H1 (cell line): ENCODE measurements at regions not wholly inside any gene's neighbourhood (a gene's known extent, or its start where the extent isn't known, plus 50 kb on each side); places are given as distances from the start of the nearest gene placed in this dataset.

Experiments
- CTCF ChIA-PET: fragments of 300-600 bp; sonication (Branson Sonifier 250); formaldehyde crosslinking; loops from one replicate; lab custom pipeline; 2021; ENCODE audit not compliant: partially characterized antibody; lab: Charles Lee
- POLR2A ChIA-PET: fragments of 300-600 bp; sonication (Branson Sonifier 250); formaldehyde crosslinking; loops from one replicate; lab custom pipeline; 2021; ENCODE audit warnings: inconsistent platforms; ENCODE audit not compliant: partially characterized antibody; lab: Charles Lee
- DNase-seq, 2 experiments: peaks; one replicate each; pipeline versions ENCODE4 v3.0.0 to v3.0.0-alpha.2; 2010 to 2022; ENCODE audit warnings: low spot score in 2 of 2, low read depth in 1 of 2, mixed read lengths in 1 of 2
- FAIRE-seq: peaks from 2 replicates; lab custom pipeline; 2011; peaks lifted over from hg19 to GRCh38; lab: Jason Lieb, UNC
- H2AFZ ChIP-seq: 2 replicates; pipeline ENCODE4 v1.8.1; 2012; ENCODE audit warnings: low read length, inconsistent platforms
- H2AK5ac ChIP-seq: 2 replicates; pipeline ENCODE4 v1.6.1; 2013; ENCODE audit warnings: low read depth, low read length
- H2BK120ac ChIP-seq: replicated peaks from 2 replicates; pipeline ENCODE3; 2013; ENCODE audit warnings: low read depth, low read length, inconsistent platforms
- H2BK12ac ChIP-seq: 2 replicates; pipeline ENCODE4 v1.6.1; 2013; ENCODE audit warnings: low read depth, low read length
- H2BK15ac ChIP-seq: 2 replicates; pipeline ENCODE4 v1.6.1; 2013; ENCODE audit warnings: low read length
- H2BK20ac ChIP-seq: 2 replicates; pipeline ENCODE4 v1.6.1; 2013; ENCODE audit warnings: low read length
- H2BK5ac ChIP-seq: 2 replicates; pipeline ENCODE4 v1.6.1; 2013; ENCODE audit warnings: low read depth, low read length
- H3K14ac ChIP-seq: 2 replicates; pipeline ENCODE4 v1.6.1; 2013; ENCODE audit warnings: inconsistent platforms; ENCODE audit not compliant: insufficient read length
- H3K18ac ChIP-seq: 2 replicates; pipeline ENCODE4 v1.6.1; 2013; ENCODE audit warnings: low read length; ENCODE audit errors: extremely low read depth
- H3K23ac ChIP-seq: 2 replicates; pipeline ENCODE4 v1.6.1; 2013; ENCODE audit warnings: inconsistent platforms; ENCODE audit not compliant: insufficient read length
- H3K23me2 ChIP-seq: 2 replicates; pipeline ENCODE4 v1.6.1; 2013; ENCODE audit warnings: low read depth, low read length
- H3K27ac ChIP-seq: 2 replicates; pipeline ENCODE4 v1.6.1; 2011; ENCODE audit warnings: low read depth, low read length, inconsistent platforms
- H3K27me3 ChIP-seq, 4 experiments: replicated peaks in 1 of 4; 1 replicate in 1 of 4; 2 replicates in 3 of 4; pipeline versions ENCODE4 v1.6.1 to v1.8.1; 2011 to 2013; ENCODE audit warnings: low read length in 3 of 4, mild to moderate bottlenecking in 3 of 4, inconsistent platforms in 2 of 4, mixed read lengths in 2 of 4, moderate library complexity in 1 of 4; ENCODE audit not compliant: control insufficient read depth in 3 of 4, insufficient read depth in 3 of 4; ENCODE audit errors: extremely low read depth in 1 of 4
- H3K36me3 ChIP-seq, 4 experiments: 2 replicates each; pipeline versions ENCODE4 v1.6.1 to v1.8.1; 2011 to 2013; ENCODE audit warnings: mild to moderate bottlenecking in 4 of 4, low read length in 3 of 4, moderate library complexity in 2 of 4, control low read depth in 1 of 4, inconsistent platforms in 1 of 4; ENCODE audit not compliant: insufficient read depth in 4 of 4, control insufficient read depth in 2 of 4
- H3K4ac ChIP-seq: replicated peaks from 2 replicates; pipeline ENCODE3; 2013; ENCODE audit warnings: low read length, low read depth, mixed read lengths, inconsistent platforms; ENCODE audit not compliant: insufficient read length
- H3K4me1 ChIP-seq, 4 experiments: replicated peaks in 1 of 4; 1 replicate in 1 of 4; 2 replicates in 3 of 4; pipeline versions ENCODE4 v1.6.1 to v1.8.1; 2011 to 2013; ENCODE audit warnings: low read length in 3 of 4, inconsistent platforms in 2 of 4, mixed read lengths in 1 of 4; ENCODE audit not compliant: insufficient read depth in 4 of 4, control insufficient read depth in 3 of 4
- H3K4me2 ChIP-seq, 2 experiments: 2 replicates each; pipeline versions ENCODE4 v1.6.1 to v1.8.1; 2011 to 2013; ENCODE audit warnings: low read depth in 2 of 2, low read length in 2 of 2, control low read depth in 1 of 2, inconsistent platforms in 1 of 2, mild to moderate bottlenecking in 1 of 2; ENCODE audit not compliant: insufficient read depth in 1 of 2
- H3K4me3 ChIP-seq, 4 experiments: fragments of 200-600, 300-600 bp in 1 of 4; sonication (generic), shearing (Covaris generic), sonication (Bioruptor Twin) in 1 of 4; 2 replicates each; pipeline versions ENCODE4 v1.5.1 to v1.8.1; 2011 to 2016; ENCODE audit warnings: low read length in 4 of 4, low read depth in 3 of 4, control low read depth in 2 of 4, inconsistent platforms in 2 of 4, mild to moderate bottlenecking in 2 of 4, mixed read lengths in 1 of 4, moderate library complexity in 1 of 4; ENCODE audit not compliant: insufficient read depth in 2 of 4; ENCODE audit errors: extremely low read depth in 1 of 4
- H3K56ac ChIP-seq: replicated peaks from 2 replicates; pipeline ENCODE3; 2013; ENCODE audit warnings: low read depth, mild to moderate bottlenecking, mixed read lengths, low read length, inconsistent platforms; ENCODE audit not compliant: insufficient read length
- H3K79me1 ChIP-seq: 2 replicates; pipeline ENCODE4 v1.6.1; 2013; ENCODE audit warnings: low read depth, low read length, control low read depth
- H3K79me2 ChIP-seq, 2 experiments: 2 replicates each; pipeline versions ENCODE4 v1.6.1 to v1.8.1; 2012 to 2013; ENCODE audit warnings: low read length in 2 of 2, mild to moderate bottlenecking in 2 of 2, inconsistent platforms in 1 of 2; ENCODE audit not compliant: insufficient read depth in 2 of 2, control insufficient read depth in 1 of 2
- H3K9ac ChIP-seq, 4 experiments: replicated peaks in 1 of 4; 1 replicate in 1 of 4; 2 replicates in 3 of 4; pipeline versions ENCODE4 v1.6.1 to v1.8.1; 2011 to 2013; ENCODE audit warnings: low read depth in 3 of 4, low read length in 3 of 4, control low read depth in 2 of 4, mild to moderate bottlenecking in 2 of 4, moderate library complexity in 2 of 4, inconsistent platforms in 1 of 4; ENCODE audit errors: extremely low read depth in 1 of 4
- H3K9me3 ChIP-seq, 2 experiments: 2 replicates each; pipeline versions ENCODE4 v1.6.1 to v1.8.1; 2012 to 2013; ENCODE audit warnings: mild to moderate bottlenecking in 2 of 2, moderate library complexity in 2 of 2, control low read depth in 1 of 2, inconsistent platforms in 1 of 2, low read depth in 1 of 2, low read length in 1 of 2, mixed read lengths in 1 of 2; ENCODE audit not compliant: insufficient read depth in 2 of 2
- H4K20me1 ChIP-seq, 2 experiments: replicated peaks in 1 of 2; 2 replicates each; pipeline versions ENCODE3 to v1.8.1; 2011 to 2013; ENCODE audit warnings: inconsistent platforms in 2 of 2, low read length in 2 of 2, mild to moderate bottlenecking in 1 of 2; ENCODE audit not compliant: insufficient read depth in 2 of 2, control insufficient read depth in 1 of 2
- H4K5ac ChIP-seq: 2 replicates; pipeline ENCODE4 v1.6.1; 2013; ENCODE audit warnings: low read length, low read depth, mixed read lengths, inconsistent platforms; ENCODE audit not compliant: insufficient read length
- H4K8ac ChIP-seq: 2 replicates; pipeline ENCODE4 v1.8.0; 2013; ENCODE audit warnings: mild to moderate bottlenecking, moderate library complexity, low read length, inconsistent platforms; ENCODE audit not compliant: insufficient read depth; ENCODE audit errors: extremely low read depth
- H4K91ac ChIP-seq: replicated peaks from 2 replicates; pipeline ENCODE3; 2013; ENCODE audit warnings: low read length, mixed read lengths, inconsistent platforms; ENCODE audit not compliant: insufficient read length
- CTCF ChIP-seq, 3 experiments: IDR thresholded peaks; 1 replicate in 2 of 3; 2 replicates in 1 of 3; pipeline versions ENCODE4 v1.5.1 to v1.6.1; 2011; ENCODE audit warnings: low read length in 3 of 3, mild to moderate bottlenecking in 3 of 3, inconsistent platforms in 2 of 3, low read depth in 1 of 3, moderate library complexity in 1 of 3; ENCODE audit not compliant: insufficient read depth in 1 of 3; ENCODE audit errors: control extremely low read depth in 1 of 3
- RBBP5 ChIP-seq: IDR thresholded peaks from 2 replicates; pipeline ENCODE4 v1.7.1; 2012; ENCODE audit warnings: low read depth, mild to moderate bottlenecking, inconsistent platforms, low read length, moderate library complexity, borderline replicate concordance
- SP1 ChIP-seq: IDR thresholded peaks from 2 replicates; pipeline ENCODE4 v1.6.1; 2011; ENCODE audit warnings: low read depth, low read length
- WGBS, 2 experiments: shearing (Covaris generic) in 1 of 2; methylation state at CpG; one replicate each; pipeline versions ENCODE4 v1.1.6 to v1.1.7; 2013 to 2015; ENCODE audit warnings: low lambda C conversion rate in 2 of 2, mixed read lengths in 2 of 2, inconsistent platforms in 1 of 2, low coverage in 1 of 2, missing lambda C conversion rate in 1 of 2; ENCODE audit not compliant: insufficient replicate concordance in 2 of 2, insufficient coverage in 1 of 2, insufficient read length in 1 of 2; ENCODE audit errors: extremely low coverage in 1 of 2, missing lambda C conversion rate in 1 of 2; 5-methylcytosine and 5-hydroxymethylcytosine counted together

DNA sequence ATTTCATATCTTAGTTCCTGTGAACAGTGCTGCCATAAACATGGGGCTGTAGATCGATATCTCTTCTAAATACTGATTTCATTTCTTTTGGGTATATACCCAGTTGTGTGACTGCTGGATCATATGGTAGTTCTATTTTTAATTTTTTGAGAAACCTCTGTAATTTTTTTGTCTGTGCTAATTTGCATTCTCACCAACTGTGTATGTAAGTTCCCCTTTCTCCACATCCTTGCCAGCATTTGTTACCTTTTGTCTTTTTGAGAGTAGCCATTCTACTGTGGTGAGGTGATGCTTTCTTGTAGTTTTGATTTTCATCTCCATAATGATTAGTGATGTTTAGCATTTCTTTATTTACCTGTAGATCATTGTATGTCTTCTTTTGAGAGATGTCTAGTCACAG, 2086.5 kb upstream of the TENM3 start:
- H2BK120ac ChIP-seq, result no peak overlapping the region
- H2AFZ ChIP-seq, result no peak overlapping the region
- no peak overlapping the region for H3K56ac ChIP-seq
- FAIRE-seq (no peak), DNase-seq (no peak)
- no peaks in the 10 kb centered on the region for H3K79me2 ChIP-seq
- no peaks in the 10 kb centered on the region for H3K23me2 ChIP-seq
- H3K79me1 ChIP-seq, result no peaks in the 10 kb centered on the region
- no peak overlapping the region for H3K4me3 ChIP-seq
- no peak overlapping the region for H2BK15ac ChIP-seq
- no peak overlapping the region for H3K4me2 ChIP-seq
- H3K27ac ChIP-seq, result no peak overlapping the region
- no peak overlapping the region for H3K9ac ChIP-seq
- H2BK5ac ChIP-seq, result no peak overlapping the region
- no peaks in the 10 kb centered on the region for H3K27me3 ChIP-seq
- POLR2A ChIA-PET, result no interaction called here
- no peaks in the 10 kb centered on the region; a peak in 1 of 7 replicates for H3K4me1 ChIP-seq
- H3K36me3 ChIP-seq, result no peaks in the 10 kb centered on the region
- H4K20me1 ChIP-seq, result no peaks in the 10 kb centered on the region
- CTCF ChIA-PET, result no interaction called here
- no peak overlapping the region for H3K14ac ChIP-seq
- no peak overlapping the region for H2AK5ac ChIP-seq
- H2BK12ac ChIP-seq, result no peak overlapping the region
- no peak overlapping the region for H3K4ac ChIP-seq
- H4K8ac ChIP-seq, result no peak overlapping the region
- no peak overlapping the region for H2BK20ac ChIP-seq
- TF ChIP-seq RBBP5, result no peak
- TF ChIP-seq SP1, result no peak
- no peak for TF ChIP-seq CTCF (IDR thresholded peaks at IDR 0.05; ENCODE audit: control extremely low read depth in 1 of 3, insufficient read depth in 1 of 3, low read depth in 1 of 3, low read length in 3 of 3)
- no peak overlapping the region for H3K18ac ChIP-seq
- WGBS, 2 experiments, result 90% methylated on average over 1 of the region's 1 CpG; no CpG with 5 or more reads in 1 of the 2 experiments
- no peak overlapping the region for H4K5ac ChIP-seq
- no peaks in the 10 kb centered on the region for H3K9me3 ChIP-seq
- no peak overlapping the region for H3K23ac ChIP-seq
- H4K91ac ChIP-seq, result no peak overlapping the region
